ENCODE measurements at regions not wholly inside any gene's neighbourhood (a gene's known extent, or its start where the extent isn't known, plus 50 kb on each side); places are given as distances from the start of the nearest gene placed in this dataset.
"Not testable (repeated sequence)": the region's sequence is repeated elsewhere in the genome, so short reads cannot be mapped to it uniquely, and the experiment has no call there.

DNA sequence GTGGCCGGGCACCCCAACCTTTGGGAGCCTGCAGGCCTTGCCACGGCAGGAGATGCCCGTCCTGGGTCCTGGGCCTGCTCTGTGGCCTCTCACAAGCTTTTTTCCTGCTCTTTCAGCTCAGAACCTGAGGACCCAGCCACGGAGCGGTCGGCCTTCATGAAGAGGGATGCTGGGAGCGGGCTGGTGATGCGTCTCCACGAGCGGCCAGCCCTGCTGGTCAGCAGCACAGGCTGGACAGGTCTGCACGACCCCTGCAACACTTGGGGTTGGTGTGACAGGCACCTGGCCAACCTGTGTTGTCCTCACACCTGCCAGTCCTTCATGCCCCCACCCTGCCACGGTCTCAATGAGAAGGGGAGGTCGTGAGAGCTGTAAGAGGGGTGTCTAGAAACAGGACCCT is 170.0 kb downstream of the ADRA2C start:
- no peaks in the 10 kb centered on the region for H3K36me3 Mint-ChIP-seq (ENCODE audit: low read depth, unreplicated experiment)
- no peak overlapping the region for H3K4me3 Mint-ChIP-seq (ENCODE audit: unreplicated experiment)
- no peak overlapping the region for H3K27ac Mint-ChIP-seq (ENCODE audit: unreplicated experiment)
- no peak for DNase-seq (ENCODE audit: low spot score)
- H3K27me3 Mint-ChIP-seq (ENCODE audit: unreplicated experiment), result no peaks in the 10 kb centered on the region
- peaks cover 2% of the 10 kb centered on the region for H3K4me1 Mint-ChIP-seq (ENCODE audit: unreplicated experiment)
- TF ChIP-seq, protein P1, sequence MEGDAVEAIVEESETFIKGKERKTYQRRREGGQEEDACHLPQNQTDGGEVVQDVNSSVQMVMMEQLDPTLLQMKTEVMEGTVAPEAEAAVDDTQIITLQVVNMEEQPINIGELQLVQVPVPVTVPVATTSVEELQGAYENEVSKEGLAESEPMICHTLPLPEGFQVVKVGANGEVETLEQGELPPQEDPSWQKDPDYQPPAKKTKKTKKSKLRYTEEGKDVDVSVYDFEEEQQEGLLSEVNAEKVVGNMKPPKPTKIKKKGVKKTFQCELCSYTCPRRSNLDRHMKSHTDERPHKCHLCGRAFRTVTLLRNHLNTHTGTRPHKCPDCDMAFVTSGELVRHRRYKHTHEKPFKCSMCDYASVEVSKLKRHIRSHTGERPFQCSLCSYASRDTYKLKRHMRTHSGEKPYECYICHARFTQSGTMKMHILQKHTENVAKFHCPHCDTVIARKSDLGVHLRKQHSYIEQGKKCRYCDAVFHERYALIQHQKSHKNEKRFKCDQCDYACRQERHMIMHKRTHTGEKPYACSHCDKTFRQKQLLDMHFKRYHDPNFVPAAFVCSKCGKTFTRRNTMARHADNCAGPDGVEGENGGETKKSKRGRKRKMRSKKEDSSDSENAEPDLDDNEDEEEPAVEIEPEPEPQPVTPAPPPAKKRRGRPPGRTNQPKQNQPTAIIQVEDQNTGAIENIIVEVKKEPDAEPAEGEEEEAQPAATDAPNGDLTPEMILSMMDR (IDR thresholded peaks at IDR 0.05; ENCODE audit: unreplicated experiment), result no peak
- no peaks in the 10 kb centered on the region for H3K9me3 Mint-ChIP-seq (ENCODE audit: unreplicated experiment)

GRCh38 chr4:3937849-3938562 is 171.8 kb downstream of the ADRA2C start:
- H3K9me3 Mint-ChIP-seq (ENCODE audit: unreplicated experiment); H3K36me3 Mint-ChIP-seq (ENCODE audit: low read depth, unreplicated experiment); H3K27ac Mint-ChIP-seq (ENCODE audit: unreplicated experiment); H3K27me3 Mint-ChIP-seq (ENCODE audit: unreplicated experiment); DNase-seq (ENCODE audit: low spot score); H3K4me3 Mint-ChIP-seq (ENCODE audit: unreplicated experiment); H3K4me1 Mint-ChIP-seq (ENCODE audit: unreplicated experiment): not testable (repeated sequence)

DNA sequence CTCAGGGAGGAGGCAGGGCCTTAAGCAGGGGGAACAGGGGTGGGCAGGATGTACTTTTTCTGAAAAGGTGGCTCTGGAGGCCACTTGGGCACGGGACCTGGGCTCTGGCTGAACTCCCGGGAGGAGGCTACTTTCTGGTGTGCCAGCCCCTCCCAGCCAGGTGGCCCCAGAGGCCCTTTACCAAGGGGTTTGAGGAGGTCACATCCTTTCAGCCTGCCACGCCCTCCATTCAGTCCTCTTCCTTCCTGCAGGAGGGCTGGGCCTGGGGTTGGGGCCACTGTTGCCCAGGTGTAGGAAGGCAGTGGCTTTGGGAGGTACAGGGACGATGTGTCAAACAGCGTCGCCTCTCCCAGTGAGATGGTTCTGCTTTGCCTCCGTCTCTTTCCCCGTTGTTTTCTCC is 172.5 kb downstream of the ADRA2C start:
- not testable (repeated sequence) for H3K36me3 Mint-ChIP-seq (ENCODE audit: low read depth, unreplicated experiment); H3K27ac Mint-ChIP-seq (ENCODE audit: unreplicated experiment); H3K4me1 Mint-ChIP-seq (ENCODE audit: unreplicated experiment); H3K4me3 Mint-ChIP-seq (ENCODE audit: unreplicated experiment); H3K9me3 Mint-ChIP-seq (ENCODE audit: unreplicated experiment); DNase-seq (ENCODE audit: low spot score); H3K27me3 Mint-ChIP-seq (ENCODE audit: unreplicated experiment)

DNA sequence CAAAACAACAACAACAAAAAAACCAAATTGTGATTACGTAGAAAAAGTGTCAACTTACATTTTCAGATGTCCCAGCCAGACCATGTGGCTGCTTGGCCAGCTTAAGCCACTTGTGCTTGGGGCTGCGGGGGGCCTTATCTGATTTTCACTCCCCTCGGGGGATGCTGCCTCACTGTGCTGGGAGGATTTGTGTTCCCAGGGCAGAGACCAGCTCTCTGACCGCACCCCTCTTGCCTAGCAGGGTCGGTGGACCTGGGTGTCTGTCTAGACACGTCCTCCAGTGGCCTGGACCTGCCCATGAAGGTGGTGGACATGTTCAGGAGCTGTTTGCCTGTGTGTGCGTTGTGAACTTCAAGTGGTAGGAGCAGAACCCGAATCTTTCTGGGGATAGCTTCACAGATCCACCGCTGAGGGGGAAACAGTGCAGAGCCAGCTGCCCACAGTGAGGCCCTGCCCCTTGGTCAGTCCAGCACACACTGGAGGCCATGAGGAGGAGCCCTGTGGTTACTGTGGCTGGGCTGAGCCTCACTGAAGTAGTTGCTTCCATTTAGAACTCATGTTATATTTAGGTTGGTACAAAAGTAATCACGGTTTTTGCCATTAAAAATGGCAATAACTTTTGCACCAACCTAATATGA is 173.9 kb downstream of the ADRA2C start:
- not testable (repeated sequence) for DNase-seq (ENCODE audit: low spot score); H3K27me3 Mint-ChIP-seq (ENCODE audit: unreplicated experiment); H3K4me3 Mint-ChIP-seq (ENCODE audit: unreplicated experiment); H3K36me3 Mint-ChIP-seq (ENCODE audit: low read depth, unreplicated experiment); H3K4me1 Mint-ChIP-seq (ENCODE audit: unreplicated experiment); H3K27ac Mint-ChIP-seq (ENCODE audit: unreplicated experiment); H3K9me3 Mint-ChIP-seq (ENCODE audit: unreplicated experiment)

DNA sequence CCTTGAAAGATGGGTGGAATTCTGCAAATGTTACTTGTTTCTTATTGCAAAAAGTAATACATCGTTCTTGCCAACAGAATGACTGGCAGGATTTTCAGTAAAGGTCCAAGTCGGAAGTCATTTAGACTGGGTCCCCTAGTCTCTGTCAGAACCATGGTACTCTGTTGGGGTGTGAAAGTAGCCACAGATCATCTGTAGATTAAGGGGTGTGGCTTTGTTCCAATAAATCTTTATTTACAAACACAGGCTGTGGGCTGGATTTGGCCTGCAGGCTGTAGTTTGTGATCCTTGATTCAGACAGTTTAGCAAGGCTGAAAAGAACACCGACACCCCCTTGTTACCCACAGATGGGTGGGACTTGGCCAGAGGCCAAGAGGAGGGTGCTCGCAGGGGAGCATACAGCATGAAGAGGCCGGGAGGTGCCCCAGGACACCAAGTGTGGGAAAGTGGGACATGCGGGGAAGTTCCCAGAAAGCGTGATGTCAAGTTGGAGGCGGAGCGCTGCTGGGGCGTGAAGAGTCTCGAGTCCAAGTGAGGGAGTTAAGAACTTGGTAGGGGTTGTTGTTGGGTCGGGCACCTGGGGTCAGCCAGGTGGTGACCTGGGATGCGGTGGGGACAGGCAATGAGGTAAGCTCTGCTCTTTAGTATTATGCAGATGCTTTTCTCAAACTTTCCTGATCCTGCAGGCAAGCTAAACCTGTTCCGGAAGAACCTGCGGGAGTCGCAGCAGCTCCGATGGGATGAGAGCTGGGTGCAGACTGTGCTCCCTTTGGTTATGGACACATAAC is 175.7 kb downstream of the ADRA2C start:
- not testable (repeated sequence) for H3K4me3 Mint-ChIP-seq (ENCODE audit: unreplicated experiment); H3K4me1 Mint-ChIP-seq (ENCODE audit: unreplicated experiment); H3K27ac Mint-ChIP-seq (ENCODE audit: unreplicated experiment); DNase-seq (ENCODE audit: low spot score); H3K27me3 Mint-ChIP-seq (ENCODE audit: unreplicated experiment); H3K36me3 Mint-ChIP-seq (ENCODE audit: low read depth, unreplicated experiment); H3K9me3 Mint-ChIP-seq (ENCODE audit: unreplicated experiment)

- not testable (repeated sequence) for H3K4me1 Mint-ChIP-seq (ENCODE audit: unreplicated experiment); H3K4me3 Mint-ChIP-seq (ENCODE audit: unreplicated experiment); H3K36me3 Mint-ChIP-seq (ENCODE audit: low read depth, unreplicated experiment); H3K27ac Mint-ChIP-seq (ENCODE audit: unreplicated experiment); H3K27me3 Mint-ChIP-seq (ENCODE audit: unreplicated experiment); H3K9me3 Mint-ChIP-seq (ENCODE audit: unreplicated experiment)
- peak; percentile 81 for DNase-seq (ENCODE audit: low spot score)
- TF ChIP-seq, protein P1 (IDR thresholded peaks at IDR 0.05; ENCODE audit: unreplicated experiment), result peak; percentile 59
Observed at GRCh38 chr4:3942569-3942971, 176.4 kb downstream of the ADRA2C start.

GRCh38 chr4:3943051-3943450 is 176.9 kb downstream of the ADRA2C start:
- H3K27ac Mint-ChIP-seq (ENCODE audit: unreplicated experiment), result not testable (repeated sequence)

More at GRCh38 chr4:3943051-3943450, 176.9 kb downstream of the ADRA2C start:
- H3K36me3 Mint-ChIP-seq (ENCODE audit: low read depth, unreplicated experiment); H3K27me3 Mint-ChIP-seq (ENCODE audit: unreplicated experiment); H3K9me3 Mint-ChIP-seq (ENCODE audit: unreplicated experiment); H3K4me3 Mint-ChIP-seq (ENCODE audit: unreplicated experiment); H3K4me1 Mint-ChIP-seq (ENCODE audit: unreplicated experiment); DNase-seq (ENCODE audit: low spot score): not testable (repeated sequence)
